DMS153 (cell line): ENCODE measurements at regions not wholly inside any gene's neighbourhood (a gene's known extent, or its start where the extent isn't known, plus 50 kb on each side); places are given as distances from the start of the nearest gene placed in this dataset.
"Not testable (repeated sequence)": the region's sequence is repeated elsewhere in the genome, so short reads cannot be mapped to it uniquely, and the experiment has no call there.

ENCODE experiments used
- DNase-seq: peaks from one replicate; lab custom pipeline; 2025; lab: John Stamatoyannopoulos, UW

DNA sequence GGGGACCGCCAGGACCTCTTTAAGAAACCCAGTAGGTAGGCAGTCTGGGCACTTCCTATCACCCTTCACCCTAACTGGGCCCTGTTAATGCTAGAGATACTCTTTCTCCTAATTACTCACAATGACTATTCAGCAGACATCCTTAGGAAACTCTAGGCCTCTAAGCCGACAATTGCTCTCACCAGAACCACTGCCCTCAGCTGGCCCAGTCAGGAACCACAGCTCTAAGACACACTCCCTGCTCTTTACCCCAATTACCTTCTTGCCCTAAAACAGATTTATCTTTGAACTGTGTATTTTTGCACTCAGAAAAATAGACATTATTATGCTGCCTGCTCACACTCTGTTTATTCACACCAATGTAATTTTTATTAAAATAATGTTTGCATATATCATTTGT is 432.6 kb upstream of the SLC30A5 start:
- DNase-seq: no peak

DNA sequence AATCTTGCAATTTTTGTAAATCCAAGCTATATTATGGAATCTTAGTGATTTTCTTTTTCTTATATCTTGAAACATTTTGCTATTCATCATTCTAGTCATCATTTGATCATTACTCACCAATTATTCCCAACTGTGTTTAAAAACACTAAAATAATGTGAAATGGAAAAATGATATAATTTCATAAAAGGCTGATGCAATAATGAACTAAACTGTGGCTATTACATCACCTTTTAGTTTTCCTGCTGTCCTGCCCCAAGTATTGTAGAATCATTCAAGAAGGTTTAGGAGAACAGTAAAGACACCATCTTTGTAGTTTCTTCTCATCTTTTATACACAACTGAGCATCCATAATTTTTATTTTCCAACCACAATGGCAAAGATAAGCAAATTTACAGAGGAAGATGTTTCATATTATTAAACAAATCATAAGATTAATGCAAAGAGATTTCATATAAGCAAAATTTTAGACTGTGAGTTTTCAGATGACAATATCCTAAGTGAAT is 431.0 kb upstream of the SLC30A5 start:
- no peak for DNase-seq

DNA sequence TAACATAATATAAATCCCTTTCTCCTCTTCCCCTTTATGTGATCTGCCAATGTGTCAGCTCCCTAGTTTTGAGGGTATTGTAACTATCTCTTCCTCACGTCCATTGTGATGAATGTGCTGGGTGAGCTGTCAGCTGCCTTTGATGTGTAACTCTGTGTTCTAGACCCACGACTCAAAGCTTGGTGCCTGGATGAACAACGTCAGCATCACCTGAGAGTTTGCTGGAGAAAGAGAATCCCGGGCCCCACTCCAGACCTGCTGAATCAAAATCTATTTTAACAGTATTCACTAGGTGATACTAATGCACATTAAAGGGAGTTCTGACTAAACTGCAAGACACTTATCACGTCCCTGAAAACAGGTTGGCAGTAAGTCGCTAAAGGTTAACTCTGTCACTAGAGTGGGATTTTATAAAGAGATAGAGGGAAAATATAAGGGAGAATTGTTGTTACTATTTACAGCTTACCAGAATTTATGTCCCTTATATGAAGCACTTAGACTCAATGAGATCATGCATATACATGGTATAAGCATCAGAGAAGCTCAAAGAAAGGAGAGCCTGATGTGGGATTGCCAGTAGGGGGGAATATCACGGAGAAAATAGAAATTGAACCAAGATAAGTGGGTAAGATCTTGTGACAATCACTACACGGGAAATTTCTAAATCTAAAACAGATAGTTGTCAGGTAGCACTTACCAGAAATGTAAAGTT is 423.8 kb upstream of the SLC30A5 start:
- no peak for DNase-seq

DNA sequence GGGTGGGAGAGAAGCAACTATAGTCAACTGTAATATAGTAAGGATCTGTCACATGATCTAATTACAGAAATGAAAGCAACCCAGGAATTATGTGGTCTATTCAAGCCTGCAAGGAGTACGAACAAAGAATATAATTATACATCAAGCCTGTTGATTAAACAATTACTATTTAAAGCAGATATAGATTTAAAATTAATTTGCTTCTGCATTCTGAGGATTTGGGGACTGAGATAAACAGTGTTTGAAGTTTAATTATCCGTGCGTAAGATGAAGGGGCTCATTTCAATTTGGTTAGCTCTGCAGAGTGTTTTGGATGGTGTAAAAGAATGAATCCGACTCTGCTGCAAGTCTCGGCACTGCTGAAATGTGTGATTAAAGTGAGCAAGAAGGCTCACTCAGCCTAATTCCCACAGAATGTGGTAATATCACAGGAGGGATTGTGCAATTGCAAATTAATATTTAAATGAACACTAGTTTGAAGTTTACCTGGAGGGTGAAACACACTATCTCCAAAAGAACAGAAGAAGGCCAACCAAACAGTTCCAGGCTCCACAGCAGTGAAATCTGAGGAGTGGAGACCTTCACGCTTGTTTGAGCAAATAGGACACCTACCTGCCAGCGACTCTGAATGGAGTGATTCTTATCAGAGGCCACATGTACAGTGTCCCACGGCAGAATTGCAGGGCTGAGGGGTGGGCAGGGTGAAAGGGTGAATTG is 420.6 kb upstream of the SLC30A5 start:
- DNase-seq: no peak

- no peak for DNase-seq
Observed at GRCh38 chr5:68673823-68674180, 420.0 kb upstream of the SLC30A5 start.

GRCh38 chr5:68679041-68679440 is 414.8 kb upstream of the SLC30A5 start:
- DNase-seq: no peak

- no peak for DNase-seq
Observed at GRCh38 chr5:68680366-68680765, 413.4 kb upstream of the SLC30A5 start.

- no peak for DNase-seq
Observed at GRCh38 chr5:68681929-68682328, 411.9 kb upstream of the SLC30A5 start.

GRCh38 chr5:68682400-68683160 is 411.2 kb upstream of the SLC30A5 start:
- DNase-seq: no peak

DNA sequence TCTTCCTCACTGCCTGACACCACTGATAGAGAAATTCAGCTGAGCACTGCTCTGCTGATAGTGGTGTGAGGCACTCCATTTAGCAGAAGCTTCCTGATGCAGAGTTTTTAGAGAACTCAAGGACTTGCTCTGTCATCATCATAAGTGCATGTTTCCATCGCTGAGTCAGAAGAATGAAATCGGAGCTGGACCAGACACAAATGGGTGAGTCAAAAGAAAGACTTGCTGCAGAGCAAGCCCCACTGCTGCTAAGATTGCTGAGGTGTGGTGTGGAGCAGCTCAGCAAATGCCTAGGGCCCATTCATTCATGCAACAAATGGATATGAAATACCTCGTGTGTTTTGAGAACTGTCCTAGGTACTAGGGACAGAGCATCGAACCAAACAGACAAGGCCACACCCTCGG is 410.2 kb upstream of the SLC30A5 start:
- no peak for DNase-seq

- no peak for DNase-seq
Observed at GRCh38 chr5:68685863-68686262, 408.0 kb upstream of the SLC30A5 start.

GRCh38 chr5:68688547-68688946 is 405.3 kb upstream of the SLC30A5 start:
- no peak for DNase-seq

DNA sequence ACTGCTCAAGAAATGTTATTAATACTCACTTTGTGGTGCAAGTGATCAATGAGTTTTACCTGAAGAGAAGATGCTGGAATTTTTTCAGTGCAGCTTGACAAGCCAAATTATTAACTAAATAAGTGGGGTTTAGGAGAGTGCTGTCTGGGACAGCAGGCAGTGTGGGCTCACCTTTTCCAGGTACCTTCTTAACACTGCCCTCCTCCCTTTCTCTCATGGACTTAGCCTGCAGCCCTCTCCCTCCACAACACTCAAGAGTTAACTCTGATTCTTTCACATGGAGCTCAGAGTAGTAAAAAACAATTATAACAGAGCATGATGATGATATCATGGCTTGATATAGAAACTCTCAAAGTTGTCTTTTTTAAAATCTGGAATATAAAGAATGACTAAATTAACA is 404.8 kb upstream of the SLC30A5 start:
- no peak for DNase-seq

DNA sequence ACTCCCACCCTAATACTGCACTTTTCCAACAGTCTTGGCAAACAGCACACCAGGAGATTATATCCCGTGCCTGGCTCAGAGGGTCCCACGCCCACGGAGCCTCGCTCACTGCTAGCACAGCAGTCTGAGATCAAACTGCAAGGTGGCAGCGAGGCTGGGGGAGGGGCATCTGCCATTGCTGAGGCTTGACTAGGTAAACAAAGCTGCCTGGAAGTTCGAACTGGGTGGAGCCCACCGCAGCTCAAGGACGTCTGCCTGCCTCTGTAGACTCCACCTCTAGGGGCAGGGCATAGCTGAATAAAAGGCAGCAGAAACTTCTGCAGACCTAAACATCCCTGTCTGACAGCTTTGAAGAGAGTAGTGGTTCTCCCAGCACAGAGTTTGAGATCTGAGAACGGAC is 401.9 kb upstream of the SLC30A5 start:
- not testable (repeated sequence) for DNase-seq

DNA sequence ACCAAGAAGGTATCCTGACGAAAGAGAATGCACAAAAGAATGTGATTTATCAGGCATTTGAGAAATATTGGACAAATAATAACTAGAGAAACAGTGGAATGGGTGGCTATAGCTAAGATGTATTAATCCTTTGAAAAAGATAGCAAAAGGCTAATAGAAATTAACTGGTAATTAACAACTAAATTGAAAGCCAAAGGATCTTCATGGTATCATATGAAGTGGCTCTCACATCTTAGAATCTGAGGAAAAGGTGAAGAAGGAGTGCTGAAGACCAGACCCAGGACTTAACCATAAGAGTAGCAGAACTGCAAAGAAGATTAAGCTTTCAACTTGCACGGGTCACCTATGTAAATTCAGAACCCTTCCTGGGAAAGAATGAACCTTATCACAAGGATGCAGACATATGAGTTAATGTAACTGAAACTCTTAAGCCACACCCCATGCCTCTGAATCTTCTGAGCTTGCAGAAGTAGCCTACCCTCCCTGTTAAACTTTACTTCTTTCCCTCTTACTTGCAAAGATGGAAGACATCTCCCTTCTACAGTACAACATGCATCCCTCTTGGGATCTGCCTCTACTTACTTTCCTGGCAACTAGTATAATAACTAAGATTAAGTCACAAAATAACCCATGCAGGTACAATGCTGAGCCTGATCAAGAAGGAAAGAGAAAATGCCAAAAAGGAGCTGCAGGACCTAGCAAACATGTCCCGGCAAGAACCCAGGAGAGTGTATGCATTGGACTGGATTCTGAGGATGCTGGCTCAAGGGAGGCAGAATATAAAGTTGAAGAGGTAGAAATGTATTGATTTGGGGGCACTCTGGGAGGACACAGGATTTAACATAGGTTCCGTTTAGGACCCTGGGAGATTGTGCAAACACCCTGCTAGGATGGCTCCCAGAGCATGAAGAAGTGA is 395.5 kb upstream of the SLC30A5 start:
- no peak for DNase-seq

GRCh38 chr5:68699966-68700365 is 393.8 kb upstream of the SLC30A5 start:
- no peak for DNase-seq

DNA sequence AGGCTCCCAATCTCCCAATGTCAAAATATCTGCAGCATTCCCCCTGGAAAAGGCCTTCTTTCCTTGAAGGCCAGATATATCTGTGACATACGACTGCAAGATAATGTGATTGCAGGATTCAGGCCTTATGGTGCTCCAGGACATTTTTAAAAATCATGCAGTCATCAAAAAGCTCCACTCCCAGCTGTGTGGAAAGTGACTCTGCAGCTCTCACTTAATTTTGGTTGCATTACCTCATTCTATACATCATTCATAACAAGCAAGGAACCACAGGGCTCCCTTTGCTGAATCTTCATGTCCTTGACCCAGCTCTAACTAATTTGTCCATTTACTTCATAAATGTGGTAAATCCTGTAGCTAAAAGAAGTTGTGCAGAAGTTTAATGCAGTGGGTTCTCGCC is 386.2 kb upstream of the SLC30A5 start:
- DNase-seq: no peak

DNA sequence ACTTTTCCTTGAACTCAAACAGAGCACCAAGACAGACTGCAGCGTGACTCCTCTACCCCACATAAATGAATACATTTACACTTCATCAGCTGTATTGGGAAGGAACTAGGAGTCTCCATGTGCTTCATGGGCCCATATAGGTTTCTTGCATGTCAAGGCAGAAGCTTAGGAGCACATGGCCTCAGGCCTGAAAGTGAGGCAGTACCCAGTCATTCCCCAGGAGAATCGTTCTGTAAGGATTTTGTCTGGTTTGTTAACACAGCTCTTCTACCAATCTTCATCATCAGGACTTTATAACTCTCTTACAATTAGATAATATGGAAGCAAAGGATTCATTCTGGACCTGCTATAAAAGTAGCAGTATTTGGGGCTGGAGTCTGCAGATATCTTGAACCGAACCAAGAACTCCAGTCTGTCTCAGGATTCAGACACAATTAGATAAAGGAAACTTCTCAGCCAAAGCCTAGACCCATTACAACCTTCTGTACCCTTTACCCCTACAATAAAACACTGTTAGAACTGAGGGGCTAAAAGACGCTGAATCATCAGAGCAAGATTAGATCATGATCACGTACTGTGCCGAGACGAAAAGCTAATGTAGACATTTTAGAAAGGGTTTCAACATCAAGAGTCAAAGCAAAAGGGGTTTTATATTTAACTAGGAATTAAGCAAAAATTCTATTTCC is 385.5 kb upstream of the SLC30A5 start:
- DNase-seq: no peak

DNA sequence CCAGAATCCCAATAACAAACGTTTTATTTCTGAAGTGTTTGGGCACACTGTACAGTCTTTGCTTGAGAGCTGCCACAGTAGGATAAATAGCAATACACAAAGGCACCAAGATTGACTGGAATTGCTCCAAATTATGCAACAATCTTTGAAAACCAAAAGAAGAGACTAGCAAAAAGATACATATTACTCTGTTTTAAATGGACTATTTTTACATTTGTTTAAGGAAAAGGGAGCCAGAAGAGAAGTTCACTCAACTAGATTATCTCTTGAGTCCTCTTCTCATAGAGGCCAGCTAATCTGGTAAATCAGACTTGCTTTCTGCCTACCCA is 385.0 kb upstream of the SLC30A5 start:
- DNase-seq: no peak

DNA sequence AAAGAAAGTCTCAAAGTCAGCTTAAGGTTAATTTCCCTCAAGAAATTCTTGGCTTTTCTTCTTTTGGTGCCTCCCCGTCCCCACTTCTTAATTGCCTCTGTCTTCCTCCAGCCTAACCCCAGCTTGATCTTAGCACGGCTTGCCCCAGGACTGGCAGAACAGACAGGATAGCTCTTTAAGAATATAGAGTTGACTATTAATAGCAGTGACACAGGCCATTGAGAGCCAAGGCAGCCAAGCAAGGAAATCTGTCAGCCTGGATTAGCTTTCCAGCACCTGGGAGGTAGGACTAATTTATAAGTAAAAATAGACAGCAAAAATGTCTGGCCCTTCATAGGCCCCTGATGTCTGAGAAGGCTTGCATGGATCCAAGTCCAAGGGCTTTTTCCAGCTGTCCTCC is 384.6 kb upstream of the SLC30A5 start:
- no peak for DNase-seq

- DNase-seq: no peak
Observed at GRCh38 chr5:68710514-68710913, 383.3 kb upstream of the SLC30A5 start.
